HCT116 (cell line): ENCODE measurements at regions not wholly inside any gene's neighbourhood (a gene's known extent, or its start where the extent isn't known, plus 50 kb on each side); places are given as distances from the start of the nearest gene placed in this dataset.

Source experiments
- ATAC-seq: fragments of 200-7000 bp; cut with Tn5 transposase; 2 replicates; pipeline ENCODE4 v1.9.1; 2020; ENCODE audit warnings: mild to moderate bottlenecking, moderate library complexity
- BruUV-seq: library from RNA; stranded (reverse); fragments of 400-500 nt; replicated peaks from 2 replicates; lab custom pipeline; 2021; lab: Mats Ljungman, UMichigan
- CTCF ChIA-PET: fragments of 300-600 bp; sonication (Branson Sonifier 250); formaldehyde crosslinking; loops from one replicate; lab custom pipeline; 2021; ENCODE audit warnings: antibody characterized with exemption; lab: Charles Lee
- POLR2A ChIA-PET: fragments of 300-600, 350-600 bp; sonication (Branson Sonifier 250); formaldehyde crosslinking; loops from one replicate; lab custom pipeline; 2021; ENCODE audit warnings: antibody characterized with exemption; lab: Charles Lee
- RAD21 ChIA-PET, 2 experiments: fragments of 300-600 bp; sonication (Branson Sonifier 250); formaldehyde crosslinking; loops; one replicate each; lab custom pipeline; 2023; ENCODE audit warnings: low total read pairs in 2 of 2; ENCODE audit not compliant: uncharacterized antibody in 2 of 2, unreplicated experiment in 2 of 2, low non-redundant PET in 1 of 2; lab: Charles Lee
- DNase-seq: peaks from one replicate; pipeline ENCODE4 v3.0.0-alpha.2; 2010; ENCODE audit warnings: low read depth, low spot score
- H2AFZ ChIP-seq: fragments of 200-600 bp; shearing (Covaris generic), sonication (generic); 2 replicates; pipeline ENCODE4 v1.6.1; 2017; ENCODE audit warnings: low read depth, mixed run types, mixed read lengths, antibody characterized with exemption, low read length; ENCODE audit not compliant: poor library complexity, severe bottlenecking
- H3K27ac ChIP-seq: 2 replicates; pipeline ENCODE4 v1.5.1; 2012; ENCODE audit warnings: low read depth, low read length
- H3K27me3 ChIP-seq: fragments of 200-600 bp; sonication (generic); 2 replicates; pipeline ENCODE4 v1.6.1; 2016; ENCODE audit warnings: mixed run types, low read length, mixed read lengths; ENCODE audit not compliant: insufficient read depth
- H3K36me3 ChIP-seq, 2 experiments: fragments of 200-500 bp in 1 of 2; fragments of 200-600 bp in 1 of 2; sonication (Bioruptor generic) in 1 of 2; sonication (generic) in 1 of 2; 2 replicates each; pipeline versions ENCODE4 v1.5.1 to v1.6.1; 2014 to 2016; ENCODE audit warnings: low read length in 2 of 2, inconsistent platforms in 1 of 2, mixed read lengths in 1 of 2, mixed run types in 1 of 2; ENCODE audit not compliant: insufficient read depth in 2 of 2, control insufficient read depth in 1 of 2
- H3K4me1 ChIP-seq, 2 experiments: fragments of 200-600 bp in 1 of 2; sonication (generic) in 1 of 2; 2 replicates each; pipeline versions ENCODE4 v1.5.1 to v1.6.1; 2012 to 2017; ENCODE audit warnings: low read length in 2 of 2, inconsistent platforms in 1 of 2, mild to moderate bottlenecking in 1 of 2, mixed read lengths in 1 of 2, mixed run types in 1 of 2, moderate library complexity in 1 of 2; ENCODE audit not compliant: insufficient read depth in 2 of 2, control insufficient read depth in 1 of 2
- H3K4me2 ChIP-seq: fragments of 200-600 bp; sonication (generic); 2 replicates; pipeline ENCODE4 v1.6.1; 2017; ENCODE audit warnings: mixed run types, low read length, mixed read lengths
- H3K4me3 ChIP-seq, 2 experiments: fragments of 200-600 bp in 1 of 2; sonication (generic) in 1 of 2; replicated peaks in 1 of 2; 2 replicates each; pipeline ENCODE4 v1.5.1; 2011 to 2016; ENCODE audit warnings: low read length in 2 of 2, control low read depth in 1 of 2, low read depth in 1 of 2, mild to moderate bottlenecking in 1 of 2, mixed read lengths in 1 of 2, mixed run types in 1 of 2
- H3K79me2 ChIP-seq: fragments of 200-600 bp; sonication (generic); 2 replicates; pipeline ENCODE4 v1.6.1; 2017; ENCODE audit warnings: mild to moderate bottlenecking, mixed run types, low read length, moderate library complexity, mixed read lengths; ENCODE audit not compliant: insufficient read depth
- H3K9ac ChIP-seq: fragments of 200-600 bp; sonication (generic); 2 replicates; pipeline ENCODE4 v1.6.1; 2016; ENCODE audit warnings: low read length, mixed read lengths
- H3K9me2 ChIP-seq: fragments of 200-600 bp; sonication (generic), shearing (Covaris generic); 2 replicates; pipeline ENCODE4 v1.6.1; 2017; ENCODE audit warnings: mixed run types, mild to moderate bottlenecking, moderate library complexity; ENCODE audit not compliant: insufficient read depth
- H3K9me3 ChIP-seq, 2 experiments: fragments of 200-500 bp in 1 of 2; fragments of 200-600 bp in 1 of 2; sonication (Bioruptor generic) in 1 of 2; sonication (generic) in 1 of 2; 2 replicates each; pipeline ENCODE4 v1.6.1; 2014 to 2017; ENCODE audit warnings: low read length in 2 of 2, mixed read lengths in 2 of 2, inconsistent platforms in 1 of 2, low read depth in 1 of 2, mild to moderate bottlenecking in 1 of 2, mixed run types in 1 of 2, moderate library complexity in 1 of 2; ENCODE audit not compliant: control insufficient read depth in 1 of 2, insufficient read depth in 1 of 2
- H4K20me1 ChIP-seq: fragments of 200-600 bp; sonication (generic), shearing (Covaris generic); 2 replicates; pipeline ENCODE4 v1.6.1; 2017; ENCODE audit warnings: mixed run types, mild to moderate bottlenecking, moderate library complexity; ENCODE audit not compliant: insufficient read depth
- CBX3 ChIP-seq: IDR thresholded peaks from 2 replicates; pipeline ENCODE4 v1.6.1; 2012; ENCODE audit warnings: low read depth
- EGR1 ChIP-seq: IDR thresholded peaks from 2 replicates; pipeline ENCODE4 v1.6.1; 2012; ENCODE audit warnings: low read depth
- ELF1 ChIP-seq: IDR thresholded peaks from 2 replicates; pipeline ENCODE4 v1.6.1; 2012; ENCODE audit warnings: low read depth, borderline replicate concordance
- EZH2 ChIP-seq: fragments of 200-600 bp; sonication (generic); IDR thresholded peaks from 2 replicates; pipeline ENCODE4 v1.6.1; 2017; ENCODE audit warnings: antibody characterized with exemption, mixed run types
- EZH2phosphoT487 ChIP-seq: fragments of 200-600 bp; IDR thresholded peaks from 2 replicates; pipeline ENCODE4 v1.6.1; 2018; ENCODE audit warnings: antibody characterized with exemption, borderline replicate concordance
- FOSL1 ChIP-seq: IDR thresholded peaks from 2 replicates; pipeline ENCODE4 v1.6.1; 2012; ENCODE audit warnings: low read depth
- JUND ChIP-seq: IDR thresholded peaks from 2 replicates; pipeline ENCODE4 v1.6.1; 2012
- SIN3A ChIP-seq: IDR thresholded peaks from 2 replicates; pipeline ENCODE4 v1.6.1; 2012; ENCODE audit warnings: low read depth
- TCF7L2 ChIP-seq: IDR thresholded peaks from 2 replicates; pipeline ENCODE4 v1.7.0; 2011; ENCODE audit warnings: borderline replicate concordance, inconsistent platforms; ENCODE audit not compliant: insufficient read depth, insufficient read length; ENCODE audit errors: extremely low read depth
- ZNF274 ChIP-seq: fragments of 200-500 bp; sonication (Bioruptor generic); IDR thresholded peaks from 2 replicates; pipeline ENCODE4 v1.6.1; 2014; ENCODE audit warnings: mild to moderate bottlenecking, low read depth, low read length, inconsistent platforms
- intact Hi-C: fragments of 100-400 bp; cut with micrococcal nuclease; formaldehyde crosslinking; loops from 2 replicates; pipeline ENCODE4 v1.10.0; 2022
- TF ChIP-seq, protein P1 (sequence below): IDR thresholded peaks from 2 replicates; pipeline ENCODE4 v1.6.1; 2012
- TF ChIP-seq, protein P2 (sequence below): IDR thresholded peaks from 2 replicates; pipeline ENCODE4 v1.6.1; 2012
- TF ChIP-seq, protein P3 (sequence below): IDR thresholded peaks from 2 replicates; pipeline ENCODE4 v1.6.1; 2011; ENCODE audit warnings: mild to moderate bottlenecking, low read length, moderate library complexity; ENCODE audit not compliant: insufficient replicate concordance; ENCODE audit errors: extremely low read depth
- TF ChIP-seq, protein P4 (sequence below): IDR thresholded peaks from 2 replicates; pipeline ENCODE4 v1.6.1; 2012; ENCODE audit warnings: low read depth

DNA sequence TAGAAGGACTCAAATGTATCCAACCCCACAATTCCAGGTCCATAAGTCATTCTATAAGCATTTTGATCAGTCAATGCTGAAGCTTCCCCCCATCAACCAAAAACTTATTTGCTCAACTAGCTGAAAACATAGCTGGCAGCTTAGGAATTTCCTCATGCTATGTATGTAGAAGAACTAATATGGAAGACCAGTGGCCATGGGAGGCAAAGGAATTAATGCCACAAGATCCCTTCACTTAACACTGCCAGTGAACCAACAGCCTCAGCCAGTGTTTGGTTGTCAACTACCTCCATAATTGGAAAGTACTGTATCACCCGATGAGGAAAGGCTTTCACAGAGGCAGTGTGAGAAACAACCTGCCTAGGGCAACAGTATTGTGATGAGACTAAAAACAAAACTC, 105.4 kb downstream of the ZNF429 start:
- no peak for ATAC-seq
- no peaks in the 10 kb centered on the region for H3K36me3 ChIP-seq
- no peak overlapping the region for H3K27ac ChIP-seq
- H3K4me2 ChIP-seq: no peak overlapping the region
- H3K9me3 ChIP-seq: peaks cover 0 to 5% of the 10 kb centered on the region in 2 experiments; a peak in 2 of 4 replicates
- intact Hi-C loops: no loop called here
- no peaks in the 10 kb centered on the region for H3K27me3 ChIP-seq
- H3K9ac ChIP-seq: no peak overlapping the region
- POLR2A ChIA-PET: no interaction called here
- H3K9me2 ChIP-seq: no peaks in the 10 kb centered on the region
- DNase-seq: no peak
- BruUV-seq: no TSS peak
- H3K4me1 ChIP-seq: no peaks in the 10 kb centered on the region
- no peak overlapping the region for H3K4me3 ChIP-seq
- H3K79me2 ChIP-seq: no peaks in the 10 kb centered on the region
- H2AFZ ChIP-seq: no peak overlapping the region
- H4K20me1 ChIP-seq: no peaks in the 10 kb centered on the region
- TF ChIP-seq, protein P1, sequence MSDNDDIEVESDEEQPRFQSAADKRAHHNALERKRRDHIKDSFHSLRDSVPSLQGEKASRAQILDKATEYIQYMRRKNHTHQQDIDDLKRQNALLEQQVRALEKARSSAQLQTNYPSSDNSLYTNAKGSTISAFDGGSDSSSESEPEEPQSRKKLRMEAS: no peak
- TF ChIP-seq ELF1: no peak
- TF ChIP-seq, protein P2, sequence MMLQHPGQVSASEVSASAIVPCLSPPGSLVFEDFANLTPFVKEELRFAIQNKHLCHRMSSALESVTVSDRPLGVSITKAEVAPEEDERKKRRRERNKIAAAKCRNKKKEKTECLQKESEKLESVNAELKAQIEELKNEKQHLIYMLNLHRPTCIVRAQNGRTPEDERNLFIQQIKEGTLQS: no peak
- no peak for TF ChIP-seq EZH2
- no peak for TF ChIP-seq TCF7L2
- CTCF ChIA-PET: no interaction called here
- RAD21 ChIA-PET: no interaction called here

- no peaks in the 10 kb centered on the region for H3K27me3 ChIP-seq
- ATAC-seq: no peak
- no peaks in the 10 kb centered on the region for H3K9me2 ChIP-seq
- ChIA-PET POLR2A (no interaction called here), CTCF (no interaction called here), RAD21 (no interaction called here)
- H3K4me3 ChIP-seq: no peak overlapping the region
- H3K9me3 ChIP-seq: peaks cover 0 to 5% of the 10 kb centered on the region in 2 experiments; a peak in 2 of 4 replicates
- H3K4me2 ChIP-seq: no peak overlapping the region
- H2AFZ ChIP-seq: no peak overlapping the region
- no peaks in the 10 kb centered on the region for H3K4me1 ChIP-seq
- BruUV-seq: no TSS peak
- no peaks in the 10 kb centered on the region for H4K20me1 ChIP-seq
- intact Hi-C loops: no loop called here
- no peaks in the 10 kb centered on the region for H3K36me3 ChIP-seq
- DNase-seq: no peak
- no peaks in the 10 kb centered on the region for H3K79me2 ChIP-seq
- H3K27ac ChIP-seq: no peak overlapping the region
- no peak overlapping the region for H3K9ac ChIP-seq
- TF ChIP-seq EZH2 (no peak), FOSL1 (no peak), ZNF274 (no peak), JUND (no peak), SIN3A (no peak), TCF7L2 (no peak), CBX3 (no peak), EGR1 (no peak), EZH2phosphoT487 (no peak)
- TF ChIP-seq, protein P3, sequence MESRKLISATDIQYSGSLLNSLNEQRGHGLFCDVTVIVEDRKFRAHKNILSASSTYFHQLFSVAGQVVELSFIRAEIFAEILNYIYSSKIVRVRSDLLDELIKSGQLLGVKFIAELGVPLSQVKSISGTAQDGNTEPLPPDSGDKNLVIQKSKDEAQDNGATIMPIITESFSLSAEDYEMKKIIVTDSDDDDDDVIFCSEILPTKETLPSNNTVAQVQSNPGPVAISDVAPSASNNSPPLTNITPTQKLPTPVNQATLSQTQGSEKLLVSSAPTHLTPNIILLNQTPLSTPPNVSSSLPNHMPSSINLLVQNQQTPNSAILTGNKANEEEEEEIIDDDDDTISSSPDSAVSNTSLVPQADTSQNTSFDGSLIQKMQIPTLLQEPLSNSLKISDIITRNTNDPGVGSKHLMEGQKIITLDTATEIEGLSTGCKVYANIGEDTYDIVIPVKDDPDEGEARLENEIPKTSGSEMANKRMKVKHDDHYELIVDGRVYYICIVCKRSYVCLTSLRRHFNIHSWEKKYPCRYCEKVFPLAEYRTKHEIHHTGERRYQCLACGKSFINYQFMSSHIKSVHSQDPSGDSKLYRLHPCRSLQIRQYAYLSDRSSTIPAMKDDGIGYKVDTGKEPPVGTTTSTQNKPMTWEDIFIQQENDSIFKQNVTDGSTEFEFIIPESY: no peak
- TF ChIP-seq, protein P2: no peak
- TF ChIP-seq, protein P4, sequence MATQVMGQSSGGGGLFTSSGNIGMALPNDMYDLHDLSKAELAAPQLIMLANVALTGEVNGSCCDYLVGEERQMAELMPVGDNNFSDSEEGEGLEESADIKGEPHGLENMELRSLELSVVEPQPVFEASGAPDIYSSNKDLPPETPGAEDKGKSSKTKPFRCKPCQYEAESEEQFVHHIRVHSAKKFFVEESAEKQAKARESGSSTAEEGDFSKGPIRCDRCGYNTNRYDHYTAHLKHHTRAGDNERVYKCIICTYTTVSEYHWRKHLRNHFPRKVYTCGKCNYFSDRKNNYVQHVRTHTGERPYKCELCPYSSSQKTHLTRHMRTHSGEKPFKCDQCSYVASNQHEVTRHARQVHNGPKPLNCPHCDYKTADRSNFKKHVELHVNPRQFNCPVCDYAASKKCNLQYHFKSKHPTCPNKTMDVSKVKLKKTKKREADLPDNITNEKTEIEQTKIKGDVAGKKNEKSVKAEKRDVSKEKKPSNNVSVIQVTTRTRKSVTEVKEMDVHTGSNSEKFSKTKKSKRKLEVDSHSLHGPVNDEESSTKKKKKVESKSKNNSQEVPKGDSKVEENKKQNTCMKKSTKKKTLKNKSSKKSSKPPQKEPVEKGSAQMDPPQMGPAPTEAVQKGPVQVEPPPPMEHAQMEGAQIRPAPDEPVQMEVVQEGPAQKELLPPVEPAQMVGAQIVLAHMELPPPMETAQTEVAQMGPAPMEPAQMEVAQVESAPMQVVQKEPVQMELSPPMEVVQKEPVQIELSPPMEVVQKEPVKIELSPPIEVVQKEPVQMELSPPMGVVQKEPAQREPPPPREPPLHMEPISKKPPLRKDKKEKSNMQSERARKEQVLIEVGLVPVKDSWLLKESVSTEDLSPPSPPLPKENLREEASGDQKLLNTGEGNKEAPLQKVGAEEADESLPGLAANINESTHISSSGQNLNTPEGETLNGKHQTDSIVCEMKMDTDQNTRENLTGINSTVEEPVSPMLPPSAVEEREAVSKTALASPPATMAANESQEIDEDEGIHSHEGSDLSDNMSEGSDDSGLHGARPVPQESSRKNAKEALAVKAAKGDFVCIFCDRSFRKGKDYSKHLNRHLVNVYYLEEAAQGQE: no peak
- TF ChIP-seq, protein P1: no peak
These were observed 104.9 kb downstream of the ZNF429 start for GRCh38 chr19:21610341-21610740.
